Subcutaneous abdominal adipose tissue (tissue), 5 donors: ENCODE measurements at regions not wholly inside any gene's neighbourhood (a gene's known extent, or its start where the extent isn't known, plus 50 kb on each side); places are given as distances from the start of the nearest gene placed in this dataset.
"Not testable (repeated sequence)": the region's sequence is repeated elsewhere in the genome, so short reads cannot be mapped to it uniquely, and the experiment has no call there.

Experiments used
- H3K27ac ChIP-seq: one replicate; pipeline ENCODE4 v1.7.0; 2013; ENCODE audit warnings: low read depth, mild to moderate bottlenecking, inconsistent platforms, low read length, moderate library complexity
- H3K27me3 ChIP-seq, 5 donors: one replicate each; pipeline ENCODE4 v1.7.0; 2013; ENCODE audit warnings: low read length in 5 of 5, inconsistent platforms in 1 of 5; ENCODE audit not compliant: control insufficient read depth in 5 of 5, insufficient read depth in 4 of 5
- H3K36me3 ChIP-seq, 5 donors: one replicate each; pipeline ENCODE4 v1.7.0; 2013; ENCODE audit warnings: low read length in 5 of 5; ENCODE audit not compliant: control insufficient read depth in 5 of 5, insufficient read depth in 5 of 5
- H3K4me1 ChIP-seq, 5 donors: one replicate each; pipeline ENCODE4 v1.7.0; 2013; ENCODE audit warnings: low read length in 5 of 5, mild to moderate bottlenecking in 3 of 5, moderate library complexity in 1 of 5; ENCODE audit not compliant: control insufficient read depth in 5 of 5, insufficient read depth in 5 of 5
- H3K4me3 ChIP-seq, 5 donors: one replicate each; pipeline ENCODE4 v1.7.0; 2013; ENCODE audit warnings: low read length in 5 of 5, low read depth in 1 of 5
- H3K9ac ChIP-seq, 5 donors: one replicate each; pipeline ENCODE4 v1.7.0; 2013; ENCODE audit warnings: low read length in 5 of 5, mild to moderate bottlenecking in 4 of 5, moderate library complexity in 3 of 5
- H3K9me3 ChIP-seq, 5 donors: one replicate each; pipeline ENCODE4 v1.7.0; 2013; ENCODE audit warnings: low read length in 5 of 5; ENCODE audit not compliant: control insufficient read depth in 5 of 5
- donor health status: healthy.
- donor health status: healthy.
- donor health status: healthy.
- donor health status: healthy.
- donor health status: healthy.

GRCh38 chr9:90162326-90162725, 480.3 kb downstream of the DIRAS2 start:
- Histone ChIP-seq H3K4me1 (peaks cover 0 to 4% (median 0%) of the 10 kb centered on the region in 5 donors), H3K4me3 (no peak overlapping the region), H3K9ac (no peak overlapping the region), H3K27ac (no peak overlapping the region), H3K27me3 (peaks cover 0 to 8% (median 6%) of the 10 kb centered on the region in 5 donors), H3K36me3 (no peaks in the 10 kb centered on the region), H3K9me3 (no peaks in the 10 kb centered on the region)

- H3K4me1 ChIP-seq: peaks cover 0 to 8% (median 0%) of the 10 kb centered on the region in 5 donors
- H3K4me3 ChIP-seq: no peak overlapping the region
- no peak overlapping the region for H3K9ac ChIP-seq
- H3K27me3 ChIP-seq: peaks cover 0 to 8% (median 6%) of the 10 kb centered on the region in 5 donors
- no peaks in the 10 kb centered on the region for H3K36me3 ChIP-seq
- no peaks in the 10 kb centered on the region for H3K9me3 ChIP-seq
- H3K27ac ChIP-seq: no peak overlapping the region
These were observed 479.8 kb downstream of the DIRAS2 start for GRCh38 chr9:90162819-90163218.

- Histone ChIP-seq H3K9ac (no peak overlapping the region), H3K27ac (no peak overlapping the region), H3K36me3 (no peaks in the 10 kb centered on the region)
These were observed 477.3 kb downstream of the DIRAS2 start for GRCh38 chr9:90165281-90165680.

GRCh38 chr9:90166374-90166773, 476.2 kb downstream of the DIRAS2 start:
- H3K36me3 ChIP-seq, H3K27me3 ChIP-seq, H3K27ac ChIP-seq, H3K9ac ChIP-seq, H3K4me3 ChIP-seq, H3K9me3 ChIP-seq: not testable (repeated sequence)
- H3K4me1 ChIP-seq: peaks cover 0 to 10% (median 0%) of the 10 kb centered on the region in 5 donors

More at GRCh38 chr9:90165281-90165680, 477.3 kb downstream of the DIRAS2 start:
- no peaks in the 10 kb centered on the region for H3K9me3 ChIP-seq
- no peak overlapping the region for H3K4me3 ChIP-seq
- H3K4me1 ChIP-seq: peaks cover 0 to 10% (median 0%) of the 10 kb centered on the region in 5 donors
- H3K27me3 ChIP-seq: peaks cover 0 to 8% (median 0%) of the 10 kb centered on the region in 5 donors

GRCh38 chr9:90167914-90168313, 474.7 kb downstream of the DIRAS2 start:
- H3K4me3 ChIP-seq: no peak overlapping the region
- no peak overlapping the region for H3K27ac ChIP-seq
- peaks cover 0 to 7% (median 0%) of the 10 kb centered on the region in 5 donors for H3K4me1 ChIP-seq
- peaks cover 0 to 6% (median 5%) of the 10 kb centered on the region in 5 donors for H3K9me3 ChIP-seq
- no peak overlapping the region for H3K9ac ChIP-seq
- H3K27me3 ChIP-seq: no peaks in the 10 kb centered on the region
- H3K36me3 ChIP-seq: no peaks in the 10 kb centered on the region

- Histone ChIP-seq H3K36me3 (no peaks in the 10 kb centered on the region), H3K4me1 (peaks cover 0 to 6% (median 0%) of the 10 kb centered on the region in 5 donors), H3K9me3 (peaks cover 0 to 6% (median 5%) of the 10 kb centered on the region in 5 donors), H3K4me3 (no peak overlapping the region), H3K9ac (no peak overlapping the region), H3K27ac (no peak overlapping the region), H3K27me3 (no peaks in the 10 kb centered on the region)
These were observed 473.1 kb downstream of the DIRAS2 start for GRCh38 chr9:90169490-90169889.

- H3K27ac ChIP-seq, H3K36me3 ChIP-seq, H3K4me1 ChIP-seq, H3K4me3 ChIP-seq, H3K27me3 ChIP-seq, H3K9ac ChIP-seq, H3K9me3 ChIP-seq: not testable (repeated sequence)
These were observed 468.7 kb downstream of the DIRAS2 start for GRCh38 chr9:90173935-90174334.

GRCh38 chr9:90174346-90174745, 468.3 kb downstream of the DIRAS2 start:
- not testable (repeated sequence) for H3K4me3 ChIP-seq, H3K9ac ChIP-seq, H3K9me3 ChIP-seq, H3K27ac ChIP-seq, H3K4me1 ChIP-seq, H3K36me3 ChIP-seq, H3K27me3 ChIP-seq

- no peak overlapping the region for H3K27ac ChIP-seq
- H3K9me3 ChIP-seq: peaks cover 0 to 6% (median 5%) of the 10 kb centered on the region in 5 donors
- no peak overlapping the region for H3K9ac ChIP-seq
- no peaks in the 10 kb centered on the region for H3K27me3 ChIP-seq
- no peaks in the 10 kb centered on the region for H3K36me3 ChIP-seq
- H3K4me1 ChIP-seq: peaks cover 0 to 5% (median 0%) of the 10 kb centered on the region in 5 donors
- H3K4me3 ChIP-seq: no peak overlapping the region
These were observed 467.4 kb downstream of the DIRAS2 start for GRCh38 chr9:90175257-90175656.

- no peak overlapping the region for H3K9ac ChIP-seq
- H3K27ac ChIP-seq: no peak overlapping the region
- H3K36me3 ChIP-seq: no peaks in the 10 kb centered on the region
- peaks cover 0 to 5% (median 0%) of the 10 kb centered on the region in 5 donors for H3K4me1 ChIP-seq
- peaks cover 0 to 3% (median 3%) of the 10 kb centered on the region in 5 donors for H3K9me3 ChIP-seq
- H3K27me3 ChIP-seq: no peaks in the 10 kb centered on the region
- H3K4me3 ChIP-seq: no peak overlapping the region
These were observed 466.8 kb downstream of the DIRAS2 start for GRCh38 chr9:90175865-90176264.

GRCh38 chr9:90176901-90177300, 465.7 kb downstream of the DIRAS2 start:
- H3K4me3 ChIP-seq: no peak overlapping the region
- peaks cover 0 to 5% (median 0%) of the 10 kb centered on the region in 5 donors for H3K4me1 ChIP-seq
- H3K27me3 ChIP-seq: no peaks in the 10 kb centered on the region
- H3K36me3 ChIP-seq: no peaks in the 10 kb centered on the region
- no peak overlapping the region for H3K27ac ChIP-seq
- H3K9ac ChIP-seq: no peak overlapping the region
- no peaks in the 10 kb centered on the region for H3K9me3 ChIP-seq
